IMR-90 (cell line): ENCODE measurements at regions not wholly inside any gene's neighbourhood (a gene's known extent, or its start where the extent isn't known, plus 50 kb on each side); places are given as distances from the start of the nearest gene placed in this dataset.

Source experiments
- ATAC-seq: fragments of 200-7000 bp; cut with Tn5 transposase; 2 replicates; pipeline ENCODE4 v1.9.1; 2020; ENCODE audit warnings: low read depth, mild to moderate bottlenecking, moderate library complexity
- BruUV-seq: library from RNA; stranded (reverse); fragments of 400-500 nt; replicated peaks from 2 replicates; lab custom pipeline; 2021; lab: Mats Ljungman, UMichigan
- CTCF ChIA-PET: fragments of 300-600 bp; formaldehyde crosslinking; extraction: SDS; loops from one replicate; lab custom pipeline; 2021; ENCODE audit warnings: antibody characterized with exemption; lab: Yijun Ruan, JAX
- POLR2A ChIA-PET: fragments of 300-600 bp; sonication (Branson Sonifier 250); formaldehyde crosslinking; loops from one replicate; lab custom pipeline; 2022; ENCODE audit warnings: antibody characterized with exemption; ENCODE audit not compliant: unreplicated experiment; lab: Charles Lee
- DNase-seq: peaks from one replicate; pipeline ENCODE4 v3.0.0; 2013
- H2AFZ ChIP-seq: replicated peaks from 2 replicates; pipeline ENCODE3; 2013; ENCODE audit warnings: low read length, mild to moderate bottlenecking; ENCODE audit not compliant: poor library complexity
- H2AK5ac ChIP-seq: 2 replicates; pipeline ENCODE4 v1.6.1; 2013; ENCODE audit warnings: low read depth, low read length, inconsistent platforms
- H2AK9ac ChIP-seq: replicated peaks from 2 replicates; pipeline ENCODE3; 2013; ENCODE audit warnings: mild to moderate bottlenecking, low read depth, low read length, moderate library complexity; ENCODE audit not compliant: poor library complexity
- H2BK120ac ChIP-seq: 2 replicates; pipeline ENCODE4 v1.6.1; 2013; ENCODE audit warnings: low read depth, low read length, inconsistent platforms
- H2BK15ac ChIP-seq: 3 replicates; pipeline ENCODE4 v1.6.1; 2013; ENCODE audit warnings: low read depth, low read length, inconsistent platforms
- H2BK20ac ChIP-seq: 2 replicates; pipeline ENCODE4 v1.6.1; 2013; ENCODE audit warnings: low read depth, mild to moderate bottlenecking, inconsistent platforms, low read length, moderate library complexity
- H2BK5ac ChIP-seq: 2 replicates; pipeline ENCODE4 v1.6.1; 2013; ENCODE audit warnings: mild to moderate bottlenecking, low read depth, low read length, inconsistent platforms; ENCODE audit not compliant: poor library complexity, severe bottlenecking
- H3K14ac ChIP-seq: replicated peaks from 2 replicates; pipeline ENCODE4 v1.6.1; 2013; ENCODE audit warnings: low read depth, low read length, inconsistent platforms
- H3K18ac ChIP-seq: 2 replicates; pipeline ENCODE4 v1.6.1; 2013; ENCODE audit warnings: low read depth, low read length, control low read depth
- H3K23ac ChIP-seq: 2 replicates; pipeline ENCODE4 v1.6.1; 2013; ENCODE audit warnings: low read depth, low read length, inconsistent platforms
- H3K27ac ChIP-seq: 2 replicates; pipeline ENCODE4 v1.5.1; 2013; ENCODE audit warnings: mild to moderate bottlenecking, control low read depth, low read length; ENCODE audit not compliant: insufficient read depth
- H3K27me3 ChIP-seq: 2 replicates; pipeline ENCODE4 v1.6.1; 2013; ENCODE audit warnings: low read length; ENCODE audit not compliant: control insufficient read depth, insufficient read depth
- H3K36me3 ChIP-seq: 2 replicates; pipeline ENCODE4 v1.6.1; 2013; ENCODE audit warnings: low read length, mixed read lengths; ENCODE audit not compliant: control insufficient read depth, insufficient read depth
- H3K4ac ChIP-seq: 2 replicates; pipeline ENCODE4 v1.6.1; 2013; ENCODE audit warnings: low read depth, low read length, inconsistent platforms
- H3K4me1 ChIP-seq: 2 replicates; pipeline ENCODE4 v1.6.1; 2013; ENCODE audit warnings: low read length, mixed read lengths; ENCODE audit not compliant: control insufficient read depth, insufficient read depth
- H3K4me2 ChIP-seq: 2 replicates; pipeline ENCODE4 v1.6.1; 2013; ENCODE audit warnings: low read depth, mild to moderate bottlenecking, control low read depth, low read length, moderate library complexity
- H3K4me3 ChIP-seq: 2 replicates; pipeline ENCODE4 v1.5.1; 2013; ENCODE audit warnings: low read depth, mild to moderate bottlenecking, control low read depth, low read length, moderate library complexity; ENCODE audit not compliant: insufficient read depth
- H3K56ac ChIP-seq: 2 replicates; pipeline ENCODE4 v1.6.1; 2013; ENCODE audit warnings: low read length, inconsistent platforms; ENCODE audit not compliant: insufficient read depth; ENCODE audit errors: extremely low read depth
- H3K79me1 ChIP-seq, 2 experiments: 2 replicates each; pipeline ENCODE4 v1.6.1; 2013; ENCODE audit warnings: low read length in 2 of 2, inconsistent platforms in 1 of 2, low read depth in 1 of 2
- H3K9ac ChIP-seq: 2 replicates; pipeline ENCODE4 v1.6.1; 2013; ENCODE audit warnings: low read depth, low read length, control low read depth
- H3K9me1 ChIP-seq: 2 replicates; pipeline ENCODE4 v1.6.1; 2013; ENCODE audit warnings: low read length, inconsistent platforms; ENCODE audit not compliant: insufficient read depth
- H3K9me3 ChIP-seq: 2 replicates; pipeline ENCODE4 v1.6.1; 2013; ENCODE audit warnings: low read length; ENCODE audit not compliant: control insufficient read depth, insufficient read depth
- H4K20me1 ChIP-seq: 2 replicates; pipeline ENCODE4 v1.6.1; 2013; ENCODE audit warnings: low read length, inconsistent platforms; ENCODE audit not compliant: insufficient read depth
- H4K5ac ChIP-seq: 2 replicates; pipeline ENCODE4 v1.6.1; 2013; ENCODE audit warnings: mild to moderate bottlenecking, low read depth, low read length, control low read depth
- H4K8ac ChIP-seq, 2 experiments: 2 replicates each; pipeline ENCODE4 v1.6.1; 2013; ENCODE audit warnings: low read depth in 2 of 2, low read length in 2 of 2, control low read depth in 1 of 2, inconsistent platforms in 1 of 2
- H4K91ac ChIP-seq: 2 replicates; pipeline ENCODE4 v1.6.1; 2013; ENCODE audit warnings: low read depth, low read length, inconsistent platforms; ENCODE audit not compliant: insufficient read depth
- BHLHE40 ChIP-seq: fragments of 150-350 bp; IDR thresholded peaks from 2 replicates; pipeline ENCODE4 v1.6.1; 2016; ENCODE audit warnings: mild to moderate bottlenecking, low read depth, low read length
- RAD21 ChIP-seq: IDR thresholded peaks from 2 replicates; pipeline ENCODE4 v1.6.1; 2012; ENCODE audit warnings: low read length, improper control_type of control experiment
- RCOR1 ChIP-seq: IDR thresholded peaks from 2 replicates; pipeline ENCODE4 v1.6.1; 2012; ENCODE audit warnings: mild to moderate bottlenecking, low read length, improper control_type of control experiment; ENCODE audit not compliant: insufficient replicate concordance
- SMC3 ChIP-seq: fragments of 150-350 bp; IDR thresholded peaks from 2 replicates; pipeline ENCODE4 v1.6.1; 2016; ENCODE audit warnings: low read depth, mild to moderate bottlenecking, antibody characterized with exemption, low read length, moderate library complexity
- WGBS, 2 experiments: methylation state at CpG; one replicate each; pipeline versions ENCODE4 v1.1.5 to v1.1.7; 2013; ENCODE audit warnings: missing lambda C conversion rate in 2 of 2; ENCODE audit not compliant: insufficient read length in 1 of 2; ENCODE audit errors: extremely low coverage in 2 of 2; 5-methylcytosine and 5-hydroxymethylcytosine counted together
- dilution Hi-C: fragments of 300-500 bp; cut with HindIII; formaldehyde crosslinking; loops from one replicate; pipeline ENCODE4 v1.14.3; 2018; ENCODE audit warnings: low sequenced_read_pairs; ENCODE audit not compliant: unreplicated experiment
- in situ Hi-C: fragments of 300-500 bp; cut with MboI; formaldehyde crosslinking; loops from 3 replicates; pipeline ENCODE4 v1.14.3; 2019; ENCODE audit warnings: low sequenced_read_pairs, inconsistent platforms, mixed read lengths
- intact Hi-C: fragments of 100-400 bp; cut with micrococcal nuclease; formaldehyde crosslinking; loops from 2 replicates; pipeline ENCODE4 v1.10.0; 2022
- TF ChIP-seq, protein P1 (sequence below): conservative IDR thresholded peaks from 2 replicates; pipeline ENCODE4 v1.5.1; 2012; ENCODE audit warnings: mild to moderate bottlenecking, low read depth, low read length, improper control_type of control experiment
- TF ChIP-seq, protein P2 (sequence below): fragments of 150-350 bp; IDR thresholded peaks from 2 replicates; pipeline ENCODE4 v1.6.1; 2017; ENCODE audit warnings: mild to moderate bottlenecking, antibody characterized with exemption, low read length, low read depth

DNA sequence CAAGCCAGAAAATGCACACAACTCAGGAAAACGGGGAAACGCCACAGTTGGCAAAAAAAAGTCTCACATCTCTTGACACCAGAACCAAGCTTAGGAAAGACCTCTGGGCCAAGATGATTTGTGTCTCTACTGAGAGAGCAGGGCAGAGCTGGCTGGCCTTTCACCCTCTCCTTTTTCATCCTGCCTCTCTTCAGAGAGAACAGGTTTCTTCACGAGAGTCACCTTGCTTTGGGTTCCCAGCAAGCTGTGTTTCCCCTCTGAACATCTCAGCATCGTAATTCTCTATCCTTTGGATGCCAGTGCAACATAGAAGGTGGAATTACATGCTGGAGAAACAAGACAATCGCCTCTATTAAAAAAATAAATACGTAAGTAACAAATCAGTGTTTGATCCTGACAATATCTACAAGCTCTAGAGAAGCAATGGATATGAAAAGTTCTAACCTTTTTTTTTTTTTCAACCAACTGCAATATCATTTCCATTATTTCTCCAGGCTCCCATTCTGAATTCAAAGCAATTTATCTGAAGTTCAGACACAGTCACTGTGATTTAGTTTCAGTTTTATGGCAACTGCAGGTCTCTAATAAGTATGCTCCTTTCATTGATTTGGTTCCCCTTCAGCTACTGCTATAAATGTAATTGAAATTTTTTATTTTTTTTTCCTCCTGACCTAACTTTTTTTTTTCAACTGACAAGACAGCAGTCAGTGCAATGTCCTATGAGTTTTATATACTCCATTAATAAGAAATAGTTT lies 708.6 kb downstream of the DTWD2 start:
- H3K4me1 ChIP-seq: no peaks in the 10 kb centered on the region
- H3K4ac ChIP-seq: no peak overlapping the region
- H3K9me3 ChIP-seq: peaks cover 3% of the 10 kb centered on the region; the same call in 1 of the 2 replicates
- no peaks in the 10 kb centered on the region for H3K9me1 ChIP-seq
- H4K91ac ChIP-seq: no peak overlapping the region
- no peaks in the 10 kb centered on the region for H3K79me1 ChIP-seq
- H2AK5ac ChIP-seq: no peak overlapping the region
- no peak overlapping the region for H2BK120ac ChIP-seq
- H4K5ac ChIP-seq: no peak overlapping the region
- no peak overlapping the region for H3K18ac ChIP-seq
- H2BK5ac ChIP-seq: no peak overlapping the region
- no peak overlapping the region for H2BK20ac ChIP-seq
- no peaks in the 10 kb centered on the region for H4K20me1 ChIP-seq
- CTCF ChIA-PET: no interaction called here
- TF ChIP-seq RAD21: no peak
- TF ChIP-seq SMC3: no peak
- no peak for TF ChIP-seq BHLHE40
- TF ChIP-seq, protein P1, sequence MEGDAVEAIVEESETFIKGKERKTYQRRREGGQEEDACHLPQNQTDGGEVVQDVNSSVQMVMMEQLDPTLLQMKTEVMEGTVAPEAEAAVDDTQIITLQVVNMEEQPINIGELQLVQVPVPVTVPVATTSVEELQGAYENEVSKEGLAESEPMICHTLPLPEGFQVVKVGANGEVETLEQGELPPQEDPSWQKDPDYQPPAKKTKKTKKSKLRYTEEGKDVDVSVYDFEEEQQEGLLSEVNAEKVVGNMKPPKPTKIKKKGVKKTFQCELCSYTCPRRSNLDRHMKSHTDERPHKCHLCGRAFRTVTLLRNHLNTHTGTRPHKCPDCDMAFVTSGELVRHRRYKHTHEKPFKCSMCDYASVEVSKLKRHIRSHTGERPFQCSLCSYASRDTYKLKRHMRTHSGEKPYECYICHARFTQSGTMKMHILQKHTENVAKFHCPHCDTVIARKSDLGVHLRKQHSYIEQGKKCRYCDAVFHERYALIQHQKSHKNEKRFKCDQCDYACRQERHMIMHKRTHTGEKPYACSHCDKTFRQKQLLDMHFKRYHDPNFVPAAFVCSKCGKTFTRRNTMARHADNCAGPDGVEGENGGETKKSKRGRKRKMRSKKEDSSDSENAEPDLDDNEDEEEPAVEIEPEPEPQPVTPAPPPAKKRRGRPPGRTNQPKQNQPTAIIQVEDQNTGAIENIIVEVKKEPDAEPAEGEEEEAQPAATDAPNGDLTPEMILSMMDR: no peak
- TF ChIP-seq, protein P2, sequence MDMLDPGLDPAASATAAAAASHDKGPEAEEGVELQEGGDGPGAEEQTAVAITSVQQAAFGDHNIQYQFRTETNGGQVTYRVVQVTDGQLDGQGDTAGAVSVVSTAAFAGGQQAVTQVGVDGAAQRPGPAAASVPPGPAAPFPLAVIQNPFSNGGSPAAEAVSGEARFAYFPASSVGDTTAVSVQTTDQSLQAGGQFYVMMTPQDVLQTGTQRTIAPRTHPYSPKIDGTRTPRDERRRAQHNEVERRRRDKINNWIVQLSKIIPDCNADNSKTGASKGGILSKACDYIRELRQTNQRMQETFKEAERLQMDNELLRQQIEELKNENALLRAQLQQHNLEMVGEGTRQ: no peak
- no peak for TF ChIP-seq RCOR1
- no peaks in the 10 kb centered on the region for H3K36me3 ChIP-seq
- no peak overlapping the region for H3K23ac ChIP-seq
- no peak for ATAC-seq
- H4K8ac ChIP-seq: no peak overlapping the region
- DNase-seq: no peak
- POLR2A ChIA-PET: no interaction called here
- H3K27me3 ChIP-seq: no peaks in the 10 kb centered on the region
- intact Hi-C loops (no loop called here), dilution Hi-C loops (no loop called here), in situ Hi-C loops (no loop called here)
- H3K56ac ChIP-seq: no peak overlapping the region
- H3K14ac ChIP-seq: no peak overlapping the region
- no peak overlapping the region for H3K4me3 ChIP-seq
- H2AFZ ChIP-seq: no peak overlapping the region
- no peak overlapping the region for H3K9ac ChIP-seq
- H2BK15ac ChIP-seq: no peak overlapping the region
- no peak overlapping the region for H3K4me2 ChIP-seq
- no TSS peak for BruUV-seq
- no peak overlapping the region for H3K27ac ChIP-seq
- WGBS, 2 experiments: no CpG with 5 or more reads among the region's 6 CpGs
- no peak overlapping the region for H2AK9ac ChIP-seq
